KMS-11 (cell line): ENCODE measurements at regions not wholly inside any gene's neighbourhood (a gene's known extent, or its start where the extent isn't known, plus 50 kb on each side); places are given as distances from the start of the nearest gene placed in this dataset.

ENCODE experiments used
- H2AFZ ChIP-seq: fragments of 200-600 bp; sonication (generic); 2 replicates; pipeline ENCODE4 v1.6.1; 2016; ENCODE audit warnings: antibody characterized with exemption, mixed run types, low read depth
- H3K27ac ChIP-seq: fragments of 200-600 bp; sonication (generic); 2 replicates; pipeline ENCODE4 v1.6.1; 2016; ENCODE audit warnings: mild to moderate bottlenecking, mixed run types
- H3K27me3 ChIP-seq: fragments of 200-600 bp; sonication (generic); 2 replicates; pipeline ENCODE4 v1.6.1; 2017; ENCODE audit warnings: mild to moderate bottlenecking, low read depth, mixed run types, moderate library complexity; ENCODE audit not compliant: insufficient read depth
- H3K36me3 ChIP-seq: fragments of 200-600 bp; sonication (generic); 2 replicates; pipeline ENCODE4 v1.6.1; 2017; ENCODE audit warnings: mild to moderate bottlenecking, mixed run types; ENCODE audit not compliant: insufficient read depth
- H3K4me1 ChIP-seq: fragments of 200-600 bp; sonication (generic); 2 replicates; pipeline ENCODE4 v1.6.1; 2016; ENCODE audit warnings: mild to moderate bottlenecking, low read depth, mixed run types; ENCODE audit not compliant: poor library complexity, severe bottlenecking
- H3K4me2 ChIP-seq: fragments of 200-600 bp; sonication (generic); 2 replicates; pipeline ENCODE4 v1.7.0; 2016; ENCODE audit warnings: mild to moderate bottlenecking, mixed run types
- H3K4me3 ChIP-seq: fragments of 200-600 bp; sonication (generic); IDR thresholded peaks from 2 replicates; pipeline ENCODE4 v1.6.1; 2017; ENCODE audit warnings: low read depth, low read length, mixed read lengths; ENCODE audit not compliant: insufficient read depth
- H3K79me2 ChIP-seq: fragments of 200-600 bp; sonication (generic); 2 replicates; pipeline ENCODE4 v1.6.1; 2016; ENCODE audit warnings: low read depth, mixed run types; ENCODE audit not compliant: insufficient read depth
- H3K9ac ChIP-seq: fragments of 200-600 bp; sonication (generic); 2 replicates; pipeline ENCODE4 v1.6.1; 2016; ENCODE audit warnings: mild to moderate bottlenecking, mixed run types
- H4K20me1 ChIP-seq: fragments of 200-600 bp; sonication (generic); 2 replicates; pipeline ENCODE4 v1.6.1; 2016; ENCODE audit warnings: mild to moderate bottlenecking, mixed run types; ENCODE audit not compliant: insufficient read depth
- CTCF ChIP-seq: fragments of 200-600 bp; sonication (generic); conservative IDR thresholded peaks from 2 replicates; pipeline ENCODE4 v1.6.1; 2017; ENCODE audit warnings: low read depth, mild to moderate bottlenecking, antibody characterized with exemption, low read length, moderate library complexity, mixed read lengths

GRCh38 chr16:80107900-80108299, 432.9 kb upstream of the DYNLRB2 start:
- Histone ChIP-seq H3K27me3 (no peaks in the 10 kb centered on the region), H3K27ac (no peak overlapping the region), H4K20me1 (no peaks in the 10 kb centered on the region), H3K79me2 (no peaks in the 10 kb centered on the region), H3K36me3 (no peaks in the 10 kb centered on the region), H3K9ac (no peak overlapping the region), H3K4me3 (no peak overlapping the region), H3K4me1 (peaks cover 1% of the 10 kb centered on the region), H2AFZ (no peak overlapping the region), H3K4me2 (no peak overlapping the region)
- TF ChIP-seq CTCF, result no peak

- no peaks in the 10 kb centered on the region for H3K79me2 ChIP-seq
- no peak overlapping the region for H3K27ac ChIP-seq
- TF ChIP-seq CTCF, result no peak
- no peaks in the 10 kb centered on the region for H4K20me1 ChIP-seq
- no peak overlapping the region for H2AFZ ChIP-seq
- H3K9ac ChIP-seq, result no peak overlapping the region
- H3K4me3 ChIP-seq, result no peak overlapping the region
- peaks cover 8% of the 10 kb centered on the region for H3K4me1 ChIP-seq
- H3K4me2 ChIP-seq, result no peak overlapping the region
- H3K27me3 ChIP-seq, result no peaks in the 10 kb centered on the region
- H3K36me3 ChIP-seq, result no peaks in the 10 kb centered on the region
Measured at GRCh38 chr16:80105751-80106150, 435.0 kb upstream of the DYNLRB2 start.

GRCh38 chr16:80105160-80105559, 435.6 kb upstream of the DYNLRB2 start:
- Histone ChIP-seq H3K4me3 (no peak overlapping the region), H2AFZ (no peak overlapping the region), H3K36me3 (no peaks in the 10 kb centered on the region), H3K4me2 (no peak overlapping the region), H3K4me1 (peaks cover 14% of the 10 kb centered on the region), H3K27ac (no peak overlapping the region), H3K79me2 (no peaks in the 10 kb centered on the region), H3K9ac (no peak overlapping the region), H3K27me3 (no peaks in the 10 kb centered on the region), H4K20me1 (no peaks in the 10 kb centered on the region)
- no peak for TF ChIP-seq CTCF

GRCh38 chr16:80104401-80104800, 436.4 kb upstream of the DYNLRB2 start:
- no peak overlapping the region for H3K9ac ChIP-seq
- no peak for TF ChIP-seq CTCF
- H3K36me3 ChIP-seq, result no peaks in the 10 kb centered on the region
- no peaks in the 10 kb centered on the region for H4K20me1 ChIP-seq
- H3K4me3 ChIP-seq, result no peak overlapping the region
- no peak overlapping the region for H3K27ac ChIP-seq
- H3K4me2 ChIP-seq, result no peak overlapping the region
- no peak overlapping the region for H2AFZ ChIP-seq
- peaks cover 14% of the 10 kb centered on the region for H3K4me1 ChIP-seq
- no peaks in the 10 kb centered on the region for H3K27me3 ChIP-seq
- no peaks in the 10 kb centered on the region for H3K79me2 ChIP-seq
